ENCODE measurements at regions not wholly inside any gene's neighbourhood (a gene's known extent, or its start where the extent isn't known, plus 50 kb on each side); places are given as distances from the start of the nearest gene placed in this dataset.

DNA sequence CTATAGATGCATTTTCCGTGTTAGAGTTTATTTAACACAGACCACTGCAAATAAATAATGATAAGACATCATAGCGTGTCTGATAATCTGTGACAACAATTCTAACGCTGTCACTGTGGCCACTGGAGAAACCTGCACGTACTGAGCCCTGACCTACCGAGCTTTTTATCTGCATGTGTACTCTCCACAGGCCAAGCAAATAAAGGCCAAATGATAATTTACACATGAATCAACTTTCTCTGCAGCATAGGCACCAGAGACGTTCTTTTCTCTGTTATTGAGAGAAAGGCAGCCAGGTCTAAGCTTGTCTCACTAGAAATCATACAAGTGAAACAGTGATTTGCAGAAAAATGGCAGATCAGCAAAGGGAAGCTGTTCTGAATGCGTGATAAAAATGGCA is 75.8 kb downstream of the POU5F2 start:
- TF ChIP-seq GATA3 (IDR thresholded peaks at IDR 0.05; ENCODE audit: low read depth, low read length) (no peak), GATA2 (IDR thresholded peaks at IDR 0.05; ENCODE audit: low read depth, low read length) (no peak)
